ENCODE measurements at regions not wholly inside any gene's neighbourhood (a gene's known extent, or its start where the extent isn't known, plus 50 kb on each side); places are given as distances from the start of the nearest gene placed in this dataset.
A peak's percentile ranks its signal among the peaks of the same experiment; 100 is the strongest.

- 69% methylated on average over 3 of the region's 3 CpGs for WGBS (ENCODE audit: low lambda C conversion rate, missing lambda C conversion rate)
- Histone ChIP-seq H3K27me3 (no peaks in the 10 kb centered on the region), H3K36me3 (replicated peaks; ENCODE audit: insufficient read depth, low read depth) (no peaks in the 10 kb centered on the region), H3K4me2 (no peak overlapping the region), H2AFZ (no peak overlapping the region), H4K20me1 (ENCODE audit: insufficient read depth, poor library complexity, severe bottlenecking) (no peaks in the 10 kb centered on the region), H3K79me2 (no peaks in the 10 kb centered on the region), H3K9me3 (ENCODE audit: low read depth) (no peaks in the 10 kb centered on the region), H3K4me1 (ENCODE audit: insufficient read depth) (peaks cover 8% of the 10 kb centered on the region), H3K9me2 (replicated peaks; ENCODE audit: insufficient read depth) (no peaks in the 10 kb centered on the region), H3K27ac (no peak overlapping the region), H3K4me3 (no peak overlapping the region)
- no peak for DNase-seq (ENCODE audit: low spot score)
- TF ChIP-seq EZH2 (IDR thresholded peaks at IDR 0.05; ENCODE audit: borderline replicate concordance) (no peak), EZH2phosphoT487 (IDR thresholded peaks at IDR 0.05; ENCODE audit: low read depth, severe bottlenecking, unreplicated experiment) (no peak), CTCF (IDR thresholded peaks at IDR 0.05; ENCODE audit: poor library complexity) (no peak)
Observed at GRCh38 chr9:95778957-95779356, 96.5 kb upstream of the ERCC6L2 start.

- no peaks in the 10 kb centered on the region for H3K27me3 ChIP-seq
- H2AFZ ChIP-seq: no peak overlapping the region
- H3K4me1 ChIP-seq (ENCODE audit: insufficient read depth): peaks cover 15% of the 10 kb centered on the region
- no peaks in the 10 kb centered on the region for H3K9me2 ChIP-seq (replicated peaks; ENCODE audit: insufficient read depth)
- H3K4me3 ChIP-seq: no peak overlapping the region
- no peaks in the 10 kb centered on the region for H3K79me2 ChIP-seq
- TF ChIP-seq EZH2 (IDR thresholded peaks at IDR 0.05; ENCODE audit: borderline replicate concordance) (no peak), EZH2phosphoT487 (IDR thresholded peaks at IDR 0.05; ENCODE audit: low read depth, severe bottlenecking, unreplicated experiment) (no peak), CTCF (IDR thresholded peaks at IDR 0.05; ENCODE audit: poor library complexity) (no peak)
- peak overlapping the region; percentile 27 for H3K27ac ChIP-seq
- no peak for DNase-seq (ENCODE audit: low spot score)
- H3K36me3 ChIP-seq (replicated peaks; ENCODE audit: insufficient read depth, low read depth): no peaks in the 10 kb centered on the region
- no peak overlapping the region for H3K4me2 ChIP-seq
- H4K20me1 ChIP-seq (ENCODE audit: insufficient read depth, poor library complexity, severe bottlenecking): no peaks in the 10 kb centered on the region
- H3K9me3 ChIP-seq (ENCODE audit: low read depth): no peaks in the 10 kb centered on the region
Observed at GRCh38 chr9:95777136-95777535, 98.4 kb upstream of the ERCC6L2 start.

- no peaks in the 10 kb centered on the region for H3K9me3 ChIP-seq (ENCODE audit: low read depth)
- no peak overlapping the region for H3K4me3 ChIP-seq
- no peak for DNase-seq (ENCODE audit: low spot score)
- H3K79me2 ChIP-seq: no peaks in the 10 kb centered on the region
- H3K36me3 ChIP-seq (replicated peaks; ENCODE audit: insufficient read depth, low read depth): no peaks in the 10 kb centered on the region
- H3K9me2 ChIP-seq (replicated peaks; ENCODE audit: insufficient read depth): no peaks in the 10 kb centered on the region
- H4K20me1 ChIP-seq (ENCODE audit: insufficient read depth, poor library complexity, severe bottlenecking): no peaks in the 10 kb centered on the region
- no peak overlapping the region for H3K4me2 ChIP-seq
- H3K27me3 ChIP-seq: no peaks in the 10 kb centered on the region
- TF ChIP-seq CTCF (IDR thresholded peaks at IDR 0.05; ENCODE audit: poor library complexity) (no peak), EZH2phosphoT487 (IDR thresholded peaks at IDR 0.05; ENCODE audit: low read depth, severe bottlenecking, unreplicated experiment) (no peak), EZH2 (IDR thresholded peaks at IDR 0.05; ENCODE audit: borderline replicate concordance) (no peak)
- H2AFZ ChIP-seq: no peak overlapping the region
- peak overlapping the region; percentile 27 for H3K27ac ChIP-seq
- peaks cover 25% of the 10 kb centered on the region for H3K4me1 ChIP-seq (ENCODE audit: insufficient read depth)
Observed at GRCh38 chr9:95776176-95776575, 99.3 kb upstream of the ERCC6L2 start.

- DNase-seq (ENCODE audit: low spot score): no peak
- Histone ChIP-seq H2AFZ (no peak overlapping the region), H3K27me3 (no peaks in the 10 kb centered on the region), H3K79me2 (no peaks in the 10 kb centered on the region), H4K20me1 (ENCODE audit: insufficient read depth, poor library complexity, severe bottlenecking) (no peaks in the 10 kb centered on the region), H3K4me1 (ENCODE audit: insufficient read depth) (peaks cover 35% of the 10 kb centered on the region), H3K36me3 (replicated peaks; ENCODE audit: insufficient read depth, low read depth) (no peaks in the 10 kb centered on the region), H3K27ac (no peak overlapping the region), H3K4me2 (no peak overlapping the region), H3K4me3 (no peak overlapping the region), H3K9me2 (replicated peaks; ENCODE audit: insufficient read depth) (no peaks in the 10 kb centered on the region), H3K9me3 (ENCODE audit: low read depth) (no peaks in the 10 kb centered on the region)
- 96% methylated on average over 5 of the region's 5 CpGs for WGBS (ENCODE audit: low lambda C conversion rate, missing lambda C conversion rate)
- TF ChIP-seq EZH2 (IDR thresholded peaks at IDR 0.05; ENCODE audit: borderline replicate concordance): no peak
- TF ChIP-seq EZH2phosphoT487 (IDR thresholded peaks at IDR 0.05; ENCODE audit: low read depth, severe bottlenecking, unreplicated experiment): no peak
- TF ChIP-seq CTCF (IDR thresholded peaks at IDR 0.05; ENCODE audit: poor library complexity): no peak
Observed at GRCh38 chr9:95775191-95775590, 100.3 kb upstream of the ERCC6L2 start.
